ENCODE measurements at regions not wholly inside any gene's neighbourhood (a gene's known extent, or its start where the extent isn't known, plus 50 kb on each side); places are given as distances from the start of the nearest gene placed in this dataset.

GRCh38 chr6:158903801-158904200, 84.6 kb upstream of the EZR start:
- no peak for TF ChIP-seq EZH2 (IDR thresholded peaks at IDR 0.05; ENCODE audit: insufficient read depth, poor library complexity, severe bottlenecking)
- no peak for TF ChIP-seq EZH2phosphoT487 (IDR thresholded peaks at IDR 0.05; ENCODE audit: insufficient read depth, low read depth)
